ENCODE measurements at regions not wholly inside any gene's neighbourhood (a gene's known extent, or its start where the extent isn't known, plus 50 kb on each side); places are given as distances from the start of the nearest gene placed in this dataset.

- TF ChIP-seq POLR2AphosphoS5 (IDR thresholded peaks at IDR 0.05) (no peak), POLR2A (IDR thresholded peaks at IDR 0.05) (no peak)
- WGBS = 86% methylated on average over 2 of the region's 2 CpGs
- Histone ChIP-seq H3K4me1 (no peaks in the 10 kb centered on the region), H3K36me3 (no peaks in the 10 kb centered on the region), H3K4me3 (no peak overlapping the region), H3K9me3 (no peaks in the 10 kb centered on the region), H3K27ac (no peak overlapping the region), H3K27me3 (no peaks in the 10 kb centered on the region)
- no peak for DNase-seq (ENCODE audit: low spot score in 2 of 2)
Measured at GRCh38 chr2:17095340-17095739, 422.9 kb downstream of the RAD51AP2 start.

GRCh38 chr2:17093712-17094111, 424.5 kb downstream of the RAD51AP2 start:
- H3K27me3 ChIP-seq = no peaks in the 10 kb centered on the region
- no peak overlapping the region for H3K27ac ChIP-seq
- no peaks in the 10 kb centered on the region for H3K36me3 ChIP-seq
- no peak overlapping the region for H3K4me3 ChIP-seq
- H3K4me1 ChIP-seq = no peaks in the 10 kb centered on the region
- H3K9me3 ChIP-seq = no peaks in the 10 kb centered on the region
- 80% methylated on average over 1 of the region's 1 CpG for WGBS
- no peak for DNase-seq (ENCODE audit: low spot score in 2 of 2)
- TF ChIP-seq EP300 (IDR thresholded peaks at IDR 0.05) (no peak), POLR2A (IDR thresholded peaks at IDR 0.05) (no peak), CTCF (IDR thresholded peaks at IDR 0.05) (no peak), POLR2AphosphoS5 (IDR thresholded peaks at IDR 0.05) (no peak)

GRCh38 chr2:17086990-17087389, 421.4 kb upstream of the CYRIA start:
- no peak overlapping the region for H3K4me3 ChIP-seq
- TF ChIP-seq EP300 (IDR thresholded peaks at IDR 0.05) (no peak), CTCF (IDR thresholded peaks at IDR 0.05) (no peak), POLR2AphosphoS5 (IDR thresholded peaks at IDR 0.05) (no peak), POLR2A (IDR thresholded peaks at IDR 0.05) (no peak)
- DNase-seq (ENCODE audit: low spot score in 2 of 2) = no peak
- no peaks in the 10 kb centered on the region for H3K4me1 ChIP-seq
- no peaks in the 10 kb centered on the region for H3K36me3 ChIP-seq
- no peaks in the 10 kb centered on the region for H3K27me3 ChIP-seq
- no peak overlapping the region for H3K27ac ChIP-seq
- 50% methylated on average over 1 of the region's 1 CpG for WGBS
- no peaks in the 10 kb centered on the region for H3K9me3 ChIP-seq

- Histone ChIP-seq H3K4me3 (no peak overlapping the region), H3K9me3 (no peaks in the 10 kb centered on the region), H3K4me1 (no peaks in the 10 kb centered on the region), H3K27ac (no peak overlapping the region), H3K36me3 (no peaks in the 10 kb centered on the region), H3K27me3 (no peaks in the 10 kb centered on the region)
- no peak for DNase-seq (ENCODE audit: low spot score in 2 of 2)
- WGBS = 50% methylated on average over 2 of the region's 2 CpGs
- TF ChIP-seq POLR2A (IDR thresholded peaks at IDR 0.05) = no peak
Measured at GRCh38 chr2:17085546-17086202, 420.0 kb upstream of the CYRIA start.

GRCh38 chr2:17084877-17085276, 419.2 kb upstream of the CYRIA start:
- no peak for TF ChIP-seq POLR2A (IDR thresholded peaks at IDR 0.05)
- TF ChIP-seq POLR2AphosphoS5 (IDR thresholded peaks at IDR 0.05) = no peak
- TF ChIP-seq CTCF (IDR thresholded peaks at IDR 0.05) = no peak
- no peaks in the 10 kb centered on the region for H3K9me3 ChIP-seq
- H3K4me3 ChIP-seq = no peak overlapping the region
- no peaks in the 10 kb centered on the region for H3K27me3 ChIP-seq
- no peaks in the 10 kb centered on the region for H3K36me3 ChIP-seq
- DNase-seq (ENCODE audit: low spot score in 2 of 2) = no peak
- no peaks in the 10 kb centered on the region for H3K4me1 ChIP-seq
- no peak overlapping the region for H3K27ac ChIP-seq

- Histone ChIP-seq H3K27ac (no peak overlapping the region), H3K9me3 (no peaks in the 10 kb centered on the region), H3K4me3 (no peak overlapping the region), H3K4me1 (no peaks in the 10 kb centered on the region), H3K36me3 (no peaks in the 10 kb centered on the region), H3K27me3 (no peaks in the 10 kb centered on the region)
- TF ChIP-seq EP300 (IDR thresholded peaks at IDR 0.05) (no peak), POLR2A (IDR thresholded peaks at IDR 0.05) (no peak), CTCF (IDR thresholded peaks at IDR 0.05) (no peak), POLR2AphosphoS5 (IDR thresholded peaks at IDR 0.05) (no peak)
- DNase-seq (ENCODE audit: low spot score in 2 of 2) = no peak
- WGBS = 54% methylated on average over 1 of the region's 1 CpG
Measured at GRCh38 chr2:17083902-17084301, 418.3 kb upstream of the CYRIA start.

Measured in suprapubic skin (tissue), 4 donors.